ENCODE measurements at regions not wholly inside any gene's neighbourhood (a gene's known extent, or its start where the extent isn't known, plus 50 kb on each side); places are given as distances from the start of the nearest gene placed in this dataset.

- TF ChIP-seq ZNF462 (CRISPR knock-in tag; IDR thresholded peaks at IDR 0.05) (no peak), ZNF331 (CRISPR knock-in tag; IDR thresholded peaks at IDR 0.05; ENCODE audit: low read depth) (no peak)
Observed at GRCh38 chrX:5015451-5015850, 1213.2 kb downstream of the NLGN4X start (continued).

DNA sequence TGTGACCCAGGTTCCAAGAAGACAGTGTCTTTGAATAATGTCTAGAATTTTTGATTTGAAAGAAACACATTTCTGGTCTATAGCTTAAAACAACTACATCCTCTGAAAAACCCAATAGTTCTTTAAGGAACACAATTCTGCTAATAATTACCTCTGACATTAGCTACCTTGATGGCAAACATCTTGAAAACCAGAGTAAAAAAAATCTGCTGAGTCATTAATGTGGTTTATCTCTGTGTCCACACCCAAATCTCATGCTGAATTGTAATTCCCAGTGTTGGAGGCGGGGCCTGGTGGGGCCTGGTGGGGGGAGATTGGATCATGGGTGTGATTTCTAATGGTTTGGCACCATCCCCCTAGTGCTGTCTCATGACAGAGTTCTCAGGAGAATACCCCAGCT, 1233.8 kb downstream of the NLGN4X start:
- H3K4me1 ChIP-seq (ENCODE audit: insufficient read depth), result no peaks in the 10 kb centered on the region
- no peaks in the 10 kb centered on the region for H3K4me1 Mint-ChIP-seq
- H2AFZ ChIP-seq, result no peak overlapping the region
- no peak overlapping the region for H3K4me3 Mint-ChIP-seq
- H3K27me3 Mint-ChIP-seq (ENCODE audit: insufficient read depth, low read depth, poor library complexity), result peaks cover 3% of the 10 kb centered on the region
- H3K36me3 ChIP-seq (ENCODE audit: insufficient read depth), result no peaks in the 10 kb centered on the region
- H3K27ac Mint-ChIP-seq, result no peak overlapping the region
- H3K9me2 ChIP-seq (ENCODE audit: insufficient read depth), result no peaks in the 10 kb centered on the region
- no peaks in the 10 kb centered on the region; the same call in 2 of the 3 replicates for H3K9me3 Mint-ChIP-seq
- no peaks in the 10 kb centered on the region for H3K27me3 ChIP-seq (ENCODE audit: insufficient read depth)
- no peaks in the 10 kb centered on the region for H3F3A ChIP-seq (replicated peaks; ENCODE audit: low read depth)
- no peak overlapping the region for H3K27ac ChIP-seq (ENCODE audit: low read depth)
- H3K36me3 Mint-ChIP-seq (ENCODE audit: low read depth), result no peaks in the 10 kb centered on the region
- no peak overlapping the region for H3K4me2 ChIP-seq
- no peaks in the 10 kb centered on the region for H3K79me2 ChIP-seq (replicated peaks; ENCODE audit: insufficient read depth)
- no peak for ATAC-seq
- no peaks in the 10 kb centered on the region for H4K20me1 ChIP-seq (replicated peaks; ENCODE audit: insufficient read depth)
- no peak for DNase-seq (ENCODE audit: low spot score)
- H3K4me3 ChIP-seq, result no peak overlapping the region
- TF ChIP-seq REST (IDR thresholded peaks at IDR 0.05; ENCODE audit: unreplicated experiment), result no peak
- TF ChIP-seq, protein P1, sequence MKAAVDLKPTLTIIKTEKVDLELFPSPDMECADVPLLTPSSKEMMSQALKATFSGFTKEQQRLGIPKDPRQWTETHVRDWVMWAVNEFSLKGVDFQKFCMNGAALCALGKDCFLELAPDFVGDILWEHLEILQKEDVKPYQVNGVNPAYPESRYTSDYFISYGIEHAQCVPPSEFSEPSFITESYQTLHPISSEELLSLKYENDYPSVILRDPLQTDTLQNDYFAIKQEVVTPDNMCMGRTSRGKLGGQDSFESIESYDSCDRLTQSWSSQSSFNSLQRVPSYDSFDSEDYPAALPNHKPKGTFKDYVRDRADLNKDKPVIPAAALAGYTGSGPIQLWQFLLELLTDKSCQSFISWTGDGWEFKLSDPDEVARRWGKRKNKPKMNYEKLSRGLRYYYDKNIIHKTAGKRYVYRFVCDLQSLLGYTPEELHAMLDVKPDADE (IDR thresholded peaks at IDR 0.05), result no peak
- no peak for TF ChIP-seq ZNF331 (CRISPR knock-in tag; IDR thresholded peaks at IDR 0.05; ENCODE audit: low read depth)
- no peak for TF ChIP-seq EZH2 (IDR thresholded peaks at IDR 0.05; ENCODE audit: low read depth, unreplicated experiment)
- no peak for TF ChIP-seq EZH2phosphoT487 (IDR thresholded peaks at IDR 0.05; ENCODE audit: unreplicated experiment)
- no peak for TF ChIP-seq STAT1 (IDR thresholded peaks at IDR 0.05; ENCODE audit: unreplicated experiment)
- no peak for TF ChIP-seq NANOG (IDR thresholded peaks at IDR 0.05; ENCODE audit: borderline replicate concordance)
- TF ChIP-seq ZNF114 (CRISPR knock-in tag; IDR thresholded peaks at IDR 0.05), result no peak
- no peak for TF ChIP-seq POLR2AphosphoS5 (IDR thresholded peaks at IDR 0.05; ENCODE audit: low read depth)
- no peak for TF ChIP-seq JUNB (IDR thresholded peaks at IDR 0.05; ENCODE audit: unreplicated experiment)
- TF ChIP-seq, protein P2, sequence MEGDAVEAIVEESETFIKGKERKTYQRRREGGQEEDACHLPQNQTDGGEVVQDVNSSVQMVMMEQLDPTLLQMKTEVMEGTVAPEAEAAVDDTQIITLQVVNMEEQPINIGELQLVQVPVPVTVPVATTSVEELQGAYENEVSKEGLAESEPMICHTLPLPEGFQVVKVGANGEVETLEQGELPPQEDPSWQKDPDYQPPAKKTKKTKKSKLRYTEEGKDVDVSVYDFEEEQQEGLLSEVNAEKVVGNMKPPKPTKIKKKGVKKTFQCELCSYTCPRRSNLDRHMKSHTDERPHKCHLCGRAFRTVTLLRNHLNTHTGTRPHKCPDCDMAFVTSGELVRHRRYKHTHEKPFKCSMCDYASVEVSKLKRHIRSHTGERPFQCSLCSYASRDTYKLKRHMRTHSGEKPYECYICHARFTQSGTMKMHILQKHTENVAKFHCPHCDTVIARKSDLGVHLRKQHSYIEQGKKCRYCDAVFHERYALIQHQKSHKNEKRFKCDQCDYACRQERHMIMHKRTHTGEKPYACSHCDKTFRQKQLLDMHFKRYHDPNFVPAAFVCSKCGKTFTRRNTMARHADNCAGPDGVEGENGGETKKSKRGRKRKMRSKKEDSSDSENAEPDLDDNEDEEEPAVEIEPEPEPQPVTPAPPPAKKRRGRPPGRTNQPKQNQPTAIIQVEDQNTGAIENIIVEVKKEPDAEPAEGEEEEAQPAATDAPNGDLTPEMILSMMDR (conservative IDR thresholded peaks at IDR 0.05; ENCODE audit: low read depth in 2 of 2), result no peak
